Activated T-cell treated with anti-CD3 and anti-CD28 coated beads for 48 hours (primary cell): ENCODE measurements at regions not wholly inside any gene's neighbourhood (a gene's known extent, or its start where the extent isn't known, plus 50 kb on each side); places are given as distances from the start of the nearest gene placed in this dataset.

Experiments
- DNase-seq: peaks from one replicate; pipeline ENCODE4 v3.0.0-alpha.2; 2020; ENCODE audit warnings: low read depth

DNA sequence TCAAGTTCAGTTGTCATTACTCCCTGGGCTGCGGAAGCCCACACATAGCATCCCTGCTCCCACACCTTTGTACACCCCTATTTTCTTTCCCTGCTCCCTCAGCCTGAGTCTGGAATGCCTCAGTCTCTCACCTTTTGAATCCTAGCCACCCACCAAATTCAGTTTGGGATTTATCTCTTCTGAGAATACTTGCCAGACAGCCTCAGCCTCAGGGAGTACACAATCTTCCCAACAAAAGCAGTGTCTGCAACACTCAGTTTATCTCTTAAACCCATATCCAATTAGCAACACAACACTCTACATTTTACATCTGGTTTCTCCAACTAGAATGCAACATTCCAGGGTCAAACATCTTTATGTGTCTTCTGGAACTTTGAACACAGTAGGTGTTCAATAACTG, 190.2 kb downstream of the GPAM start:
- no peak for DNase-seq

DNA sequence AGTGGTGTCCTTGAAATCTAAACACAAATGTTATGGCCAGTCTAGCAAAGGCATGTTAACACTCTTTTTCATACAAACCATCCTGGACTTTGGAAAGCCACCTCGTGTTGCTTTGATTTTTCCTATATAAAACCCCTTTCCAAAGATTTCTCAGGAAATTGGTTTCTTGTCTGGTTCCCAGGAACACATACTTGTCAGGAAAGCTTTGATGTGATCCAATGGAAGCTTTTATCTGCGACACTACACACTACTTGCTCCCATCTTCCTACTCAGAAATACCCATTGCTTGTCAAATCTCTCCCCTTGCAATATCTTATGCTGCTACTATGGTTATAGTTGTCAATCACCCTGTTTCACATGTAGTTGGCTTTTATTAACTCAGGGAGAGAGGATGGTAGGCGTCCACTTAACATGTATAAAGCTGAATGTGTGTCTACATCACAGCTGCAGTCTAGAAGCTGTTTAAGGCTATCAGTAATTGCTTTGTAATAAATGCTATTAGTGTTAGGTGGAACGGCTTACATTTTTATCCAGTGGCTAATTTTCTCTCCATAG, 189.6 kb downstream of the GPAM start:
- no peak for DNase-seq

DNA sequence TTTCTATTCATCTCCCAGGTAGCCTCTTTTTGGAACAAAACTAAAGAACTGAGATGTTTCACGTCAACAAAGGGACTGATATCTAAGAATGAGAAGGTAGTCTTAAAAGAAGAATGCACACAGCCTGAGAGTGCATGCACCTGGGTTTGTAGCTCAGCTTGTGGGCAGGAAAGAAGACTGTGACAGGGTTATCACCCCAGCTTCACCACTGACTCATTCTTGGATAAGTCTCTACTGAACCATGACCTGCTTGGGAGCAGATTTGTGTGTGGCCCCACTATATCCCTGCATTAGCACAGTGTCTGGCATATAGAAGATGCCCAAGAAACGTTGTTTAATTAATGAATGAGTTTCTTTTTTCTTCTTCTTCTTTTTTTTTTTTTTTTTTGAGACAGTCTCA, 187.5 kb downstream of the GPAM start:
- no peak for DNase-seq

DNA sequence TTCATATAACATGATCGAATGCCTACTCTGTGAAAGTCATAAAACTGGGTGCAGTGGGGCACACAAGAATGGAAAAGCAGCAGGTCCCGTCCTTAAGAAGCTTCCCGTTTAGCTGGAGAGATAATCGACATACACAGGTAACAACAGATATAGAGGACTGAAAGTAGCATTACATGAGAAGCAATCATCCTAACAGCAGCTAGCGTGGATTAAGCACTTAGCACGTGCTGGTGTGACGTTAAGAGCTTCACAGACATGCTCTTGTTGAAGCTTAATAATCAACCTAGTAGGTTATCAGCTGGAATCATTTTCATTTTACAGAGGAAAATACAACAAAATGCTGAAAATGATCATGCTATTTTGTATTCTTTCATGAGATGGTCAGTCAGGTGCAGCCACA, 184.8 kb downstream of the GPAM start:
- DNase-seq, result no peak

DNA sequence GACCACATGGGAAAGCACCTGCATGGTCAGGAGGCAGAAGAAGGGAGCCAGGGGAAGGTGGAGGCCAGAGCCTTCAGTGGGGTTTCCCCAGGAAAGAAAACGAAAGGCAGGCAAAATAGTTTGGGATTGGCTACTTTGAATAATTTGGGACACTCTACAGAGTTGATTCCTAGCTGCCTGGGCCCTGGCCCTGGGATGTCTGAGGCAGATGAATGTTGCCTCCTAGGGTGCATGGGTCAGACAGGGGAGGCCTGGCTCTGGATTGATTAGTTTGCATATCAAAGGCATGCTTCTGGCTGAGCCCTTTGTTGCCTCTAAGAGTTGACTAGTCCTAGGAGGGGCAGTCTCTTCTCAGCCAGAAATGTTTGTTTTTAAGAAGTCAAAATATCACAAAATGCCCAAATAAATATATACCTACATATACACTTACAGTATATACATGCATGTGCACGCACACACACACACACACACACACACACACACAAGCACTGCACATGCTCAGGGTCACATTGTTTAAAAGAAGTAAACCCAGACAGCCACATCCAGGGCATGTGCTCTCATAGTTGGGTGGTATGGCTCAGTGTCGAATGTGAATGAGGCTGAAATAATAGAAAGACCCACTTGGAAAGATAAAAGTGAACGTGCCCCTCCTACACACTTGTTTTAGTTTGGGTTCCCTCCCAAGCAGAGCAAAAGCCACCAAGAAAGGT, 184.2 kb downstream of the GPAM start:
- no peak for DNase-seq

DNA sequence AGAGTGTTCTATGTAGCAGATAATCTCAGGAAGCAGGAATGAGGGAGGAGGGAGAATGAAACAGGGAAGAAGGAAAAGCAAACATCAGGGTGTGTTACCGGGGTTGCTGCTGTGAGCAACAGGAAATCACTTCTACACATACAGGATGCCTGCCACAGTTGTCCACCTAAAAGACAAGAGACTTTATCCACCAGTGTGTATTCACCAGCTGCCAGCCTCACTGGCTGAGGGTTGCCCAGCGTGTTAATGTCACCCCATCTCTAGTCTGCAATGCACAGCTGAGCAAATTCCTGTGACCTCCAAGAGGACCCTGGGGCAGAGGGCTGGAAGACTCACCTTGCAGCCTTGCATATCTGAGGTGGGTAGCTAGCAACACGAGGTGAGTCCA, 183.7 kb downstream of the GPAM start:
- no peak for DNase-seq

DNA sequence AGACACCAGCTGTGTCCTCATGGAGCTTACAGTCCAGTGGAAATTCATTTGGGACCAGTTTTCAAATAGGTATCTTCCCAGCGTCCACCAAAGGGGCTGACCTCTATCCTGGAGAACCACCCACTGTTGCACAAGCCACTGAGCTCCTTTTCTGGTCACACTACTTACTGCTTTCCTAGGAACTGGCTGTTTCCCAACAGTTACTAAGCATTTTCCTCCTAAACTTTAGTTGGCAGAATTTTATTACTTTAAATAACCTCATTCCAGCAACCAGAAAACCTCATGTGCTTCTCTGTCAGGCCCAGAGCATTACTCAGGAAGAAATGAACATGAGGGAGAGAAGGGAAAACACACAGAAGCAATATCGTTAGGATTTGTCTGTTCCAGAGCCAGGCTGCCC, 183.1 kb downstream of the GPAM start:
- DNase-seq, result no peak

DNA sequence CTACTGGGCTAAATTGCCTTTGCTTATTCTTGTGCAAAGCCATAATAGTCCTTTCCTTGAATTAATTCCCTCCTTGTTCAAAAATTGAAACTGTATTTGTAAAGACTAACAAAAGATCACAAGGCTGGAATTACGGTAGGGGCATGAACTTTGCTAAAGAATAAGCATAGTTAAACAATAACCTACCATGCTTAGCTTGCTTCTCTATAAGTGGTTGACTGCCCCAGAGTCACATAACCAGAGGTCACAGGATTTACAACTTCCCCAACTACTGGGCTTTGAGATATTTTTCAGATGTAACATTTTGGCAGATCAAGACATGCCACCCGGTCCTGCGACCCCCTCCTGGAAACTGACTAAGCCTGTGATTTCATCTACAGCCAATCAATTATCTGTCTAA, 181.4 kb downstream of the GPAM start:
- DNase-seq, result no peak

DNA sequence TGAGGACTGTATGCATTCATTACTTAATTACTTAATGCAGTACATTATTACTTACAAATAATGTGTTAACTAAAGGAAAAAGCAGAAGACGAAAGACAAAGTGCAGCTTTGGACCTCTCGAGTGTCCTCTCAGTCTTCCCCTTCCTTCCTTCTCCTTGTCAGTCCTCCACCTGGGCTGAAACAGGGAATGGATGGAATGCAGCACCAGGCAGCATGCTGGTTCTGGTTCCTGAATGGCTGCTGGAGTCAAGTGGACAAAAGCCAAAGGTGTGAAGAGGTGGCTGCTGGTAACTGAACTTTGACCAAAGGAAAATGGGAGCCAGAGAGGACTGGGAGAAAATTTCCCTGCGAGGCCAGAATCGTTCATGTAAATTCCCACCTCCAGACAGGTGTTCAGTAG, 179.5 kb downstream of the GPAM start:
- DNase-seq, result no peak

DNA sequence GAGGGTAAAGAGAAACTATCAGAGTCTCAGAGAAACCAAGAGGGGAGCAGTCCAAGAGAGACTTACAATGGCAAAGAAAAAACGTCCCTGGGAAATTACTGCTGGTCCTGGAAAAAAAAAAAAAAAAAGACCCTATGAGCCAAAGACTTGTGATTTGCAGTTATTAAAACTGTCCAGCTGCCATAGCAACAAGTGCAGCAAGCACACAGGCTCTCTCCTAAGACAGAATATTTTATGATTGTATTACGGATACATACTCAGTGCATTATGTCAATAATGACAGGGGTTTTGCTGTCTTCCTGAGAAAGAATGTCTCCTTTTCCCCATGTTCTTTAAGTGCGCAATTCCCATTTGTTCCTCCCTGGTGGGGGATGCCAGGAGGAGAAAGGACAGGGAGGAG, 178.5 kb downstream of the GPAM start:
- no peak for DNase-seq

DNA sequence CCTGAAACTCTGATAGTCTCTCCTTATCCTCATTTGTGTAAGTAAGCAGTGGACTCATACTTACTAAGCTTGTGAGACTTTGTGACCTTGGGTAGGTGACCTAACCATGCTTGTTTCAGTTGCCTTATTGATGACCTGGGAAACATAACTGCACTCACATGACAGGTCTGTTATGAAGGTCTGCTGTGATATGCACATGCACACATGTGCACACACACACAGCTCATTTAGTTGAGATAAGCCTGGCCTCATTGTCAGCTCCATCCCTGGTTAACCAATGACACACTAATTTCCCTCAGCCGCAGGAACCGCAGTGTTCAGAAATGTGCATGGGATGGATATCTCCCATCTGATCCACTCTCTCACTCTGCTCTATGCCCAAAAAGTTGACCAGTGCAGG, 177.2 kb downstream of the GPAM start:
- DNase-seq, result no peak

DNA sequence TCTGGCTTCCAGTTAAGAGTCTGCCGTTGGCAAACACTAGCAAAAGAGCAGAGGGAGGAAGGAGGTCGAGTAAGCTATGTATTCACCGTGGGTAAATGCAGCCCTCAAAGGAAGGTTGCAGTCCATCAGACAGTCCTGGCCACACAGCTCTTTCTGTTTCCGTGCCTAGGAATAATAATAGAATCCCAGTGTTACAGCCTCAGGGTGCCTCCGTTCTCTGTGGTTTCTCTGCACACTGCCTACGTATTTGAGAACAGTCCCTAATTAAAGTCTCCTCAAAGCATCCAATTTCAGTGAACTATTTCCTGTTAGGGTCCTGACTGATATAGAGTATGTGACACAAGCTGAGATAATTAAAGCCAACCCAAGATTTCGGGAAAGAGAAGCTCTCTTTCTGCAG, 176.7 kb downstream of the GPAM start:
- no peak for DNase-seq

DNA sequence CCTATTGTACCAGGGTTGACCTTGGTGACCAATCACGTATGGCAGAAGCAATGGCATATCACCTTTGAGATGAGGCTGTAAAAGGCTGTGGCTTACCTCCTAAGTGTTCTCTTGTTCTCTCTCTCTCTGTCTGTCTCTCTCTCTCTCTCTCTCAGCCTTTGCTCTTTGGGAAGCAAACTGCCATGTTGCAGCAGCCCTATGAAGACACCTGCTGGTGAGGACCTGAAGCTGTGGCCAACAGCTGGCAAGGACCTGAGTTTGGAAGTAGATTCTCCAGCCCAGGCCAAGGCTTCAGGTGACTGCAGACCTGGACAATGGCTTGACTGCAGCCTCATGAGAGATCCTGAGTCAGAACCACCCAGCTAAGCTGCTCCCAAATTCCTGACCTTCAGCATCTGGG, 161.4 kb downstream of the GPAM start:
- DNase-seq, result no peak

DNA sequence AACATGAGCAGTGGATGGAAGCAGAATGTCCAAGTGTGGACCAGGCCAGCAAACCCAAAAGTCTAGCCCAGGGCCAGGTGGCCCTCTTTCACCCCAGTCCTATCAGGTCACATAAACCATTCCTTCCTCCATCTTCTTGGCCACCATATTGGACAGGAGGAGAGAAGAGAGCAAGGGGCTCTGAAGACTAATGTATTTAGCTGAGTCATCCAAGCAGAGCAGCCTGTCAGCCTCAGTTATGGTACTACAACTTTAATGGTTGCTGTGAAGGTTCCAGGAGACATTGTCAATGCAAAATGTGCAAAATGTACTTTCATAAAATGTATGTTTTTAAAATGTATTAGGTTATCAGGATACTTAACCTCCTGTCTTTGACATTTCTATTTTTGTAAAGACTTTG, 159.5 kb downstream of the GPAM start:
- no peak for DNase-seq

DNA sequence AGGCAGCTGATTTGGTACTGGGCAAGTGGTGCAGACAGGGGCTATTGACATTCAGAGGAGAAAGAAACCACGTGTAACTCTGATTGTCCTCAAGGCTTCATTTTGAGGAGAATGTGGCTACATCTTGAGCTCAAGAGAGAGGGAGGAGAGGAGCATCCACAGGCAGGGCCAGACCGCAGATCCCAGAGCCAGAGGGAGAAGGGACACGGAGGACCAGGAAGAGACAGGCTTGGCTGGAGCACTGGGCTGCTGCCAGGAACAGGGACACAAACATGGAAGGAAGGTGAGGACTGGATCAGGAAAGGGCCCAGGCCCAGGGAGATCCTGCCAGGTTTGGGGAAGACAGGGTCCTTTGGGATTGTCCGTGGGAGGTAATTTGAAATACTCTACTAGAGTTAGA, 158.3 kb downstream of the GPAM start:
- DNase-seq, result no peak

DNA sequence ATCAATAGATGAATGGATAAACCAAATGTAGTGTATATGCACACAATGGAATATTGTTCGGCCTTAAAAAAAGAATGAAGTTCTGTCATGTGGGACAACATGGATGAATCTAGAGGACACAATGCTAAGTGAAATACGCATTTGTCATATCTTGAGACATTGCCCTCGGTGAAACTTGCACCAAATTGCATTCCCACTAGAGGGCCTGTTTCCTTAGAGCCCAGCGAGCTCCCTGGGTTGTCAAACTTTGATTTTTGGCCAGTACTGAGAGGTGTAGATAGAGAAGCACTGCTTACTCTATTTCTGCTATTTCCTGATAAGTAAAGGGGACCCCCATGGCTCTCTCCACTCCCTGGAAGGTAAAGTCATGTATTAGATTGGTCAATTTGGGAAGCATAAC, 157.1 kb downstream of the GPAM start:
- DNase-seq, result no peak

DNA sequence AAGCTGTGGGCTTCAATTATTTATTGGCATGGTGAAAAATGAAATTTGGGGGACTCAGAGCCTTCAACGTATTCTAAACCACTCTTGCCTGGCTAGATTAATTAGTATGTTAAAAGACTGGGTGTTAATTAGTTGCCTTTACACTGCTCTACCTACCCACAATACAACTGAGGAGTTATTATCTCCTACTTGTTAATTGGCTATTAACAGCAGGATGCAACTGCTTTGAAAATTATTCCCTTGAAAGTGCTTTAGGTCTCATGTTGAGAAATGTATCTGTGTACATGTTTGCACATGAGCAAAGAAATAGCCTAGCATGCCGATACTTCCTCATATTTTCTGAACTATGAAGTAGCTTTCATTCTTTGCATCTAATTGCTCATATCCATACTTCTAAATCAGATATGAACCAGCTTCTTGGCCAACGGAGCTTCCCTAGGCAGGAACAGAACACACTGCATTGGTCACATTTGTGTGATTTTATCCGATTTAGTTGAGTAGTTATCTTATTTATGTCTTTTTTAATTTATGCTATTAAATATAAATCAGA, 155.8 kb downstream of the GPAM start:
- no peak for DNase-seq

DNA sequence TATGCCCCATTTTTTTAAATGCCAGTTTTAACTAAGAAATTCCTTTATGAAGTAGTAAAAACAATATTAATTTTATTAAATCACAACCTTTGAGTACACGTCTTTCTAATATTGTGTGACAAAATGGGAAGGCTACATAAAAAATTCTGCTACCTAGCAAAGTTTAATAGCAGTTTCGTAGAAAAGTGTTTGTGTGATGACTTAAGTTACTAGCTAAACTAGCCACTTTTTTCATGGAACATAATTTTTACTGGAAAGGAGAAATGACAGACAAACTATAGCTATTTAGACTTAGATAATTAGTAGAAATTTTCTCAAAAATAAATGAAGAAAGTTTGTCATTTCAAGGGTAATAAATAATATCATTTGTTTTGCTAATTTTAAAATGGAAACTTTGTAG, 153.1 kb downstream of the GPAM start:
- DNase-seq, result no peak

DNA sequence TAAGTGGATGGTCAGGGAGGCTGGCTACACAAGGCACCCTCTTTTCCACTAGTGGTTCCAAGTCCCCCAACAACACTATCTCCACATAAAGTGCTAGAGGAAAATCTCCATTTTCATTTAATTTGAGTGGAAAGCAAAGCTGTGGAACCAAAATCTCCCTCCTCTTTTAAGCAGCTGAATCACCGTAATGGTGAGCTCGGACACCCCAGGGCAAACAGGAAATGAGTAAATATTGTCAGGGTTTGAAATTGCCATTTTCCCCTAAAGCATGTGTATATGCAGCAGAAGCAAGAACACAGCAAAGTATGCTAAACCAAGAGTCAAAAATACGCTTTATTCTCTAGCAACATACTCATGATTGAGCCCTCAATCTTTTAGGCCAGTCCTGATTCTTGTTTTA, 143.7 kb downstream of the GPAM start:
- no peak for DNase-seq

DNA sequence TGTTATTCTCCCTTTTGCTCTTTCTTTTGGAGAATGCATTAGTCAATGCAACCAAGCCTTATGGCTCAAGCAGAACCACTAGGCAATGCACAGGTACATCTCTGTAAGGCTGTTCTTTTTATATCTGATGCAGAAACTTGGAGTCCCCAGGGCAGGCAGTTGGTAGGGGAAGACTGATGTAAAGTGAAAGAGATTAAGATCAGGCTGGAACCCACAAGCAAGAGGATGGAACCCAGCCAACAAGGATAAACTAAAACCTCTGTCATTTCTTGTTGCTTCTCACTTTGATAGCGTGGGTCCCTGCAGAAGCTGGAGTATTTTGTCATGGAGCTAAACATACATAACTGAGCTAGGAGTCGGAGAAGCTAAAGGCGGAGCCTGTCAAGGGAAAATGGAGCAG, 142.9 kb downstream of the GPAM start:
- no peak for DNase-seq

DNA sequence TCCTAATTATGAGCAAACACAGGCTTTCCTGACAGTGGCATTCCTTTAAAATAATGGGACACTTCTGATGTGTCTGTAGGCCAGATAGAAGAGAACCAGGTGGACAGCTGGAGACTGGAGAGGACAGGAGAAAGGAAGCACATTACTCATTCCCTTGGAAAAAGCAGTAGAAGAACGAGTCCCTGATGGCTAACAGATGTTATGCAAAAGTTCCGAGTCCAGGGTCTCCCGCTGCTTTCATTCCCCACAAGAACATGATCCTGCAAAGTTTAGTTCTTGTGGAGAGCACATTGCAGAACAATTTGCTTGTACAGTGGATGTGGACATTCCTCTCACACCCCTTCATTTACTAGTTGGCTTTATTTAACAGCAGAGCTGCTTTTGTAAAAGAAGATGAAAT, 137.6 kb downstream of the GPAM start:
- no peak for DNase-seq

DNA sequence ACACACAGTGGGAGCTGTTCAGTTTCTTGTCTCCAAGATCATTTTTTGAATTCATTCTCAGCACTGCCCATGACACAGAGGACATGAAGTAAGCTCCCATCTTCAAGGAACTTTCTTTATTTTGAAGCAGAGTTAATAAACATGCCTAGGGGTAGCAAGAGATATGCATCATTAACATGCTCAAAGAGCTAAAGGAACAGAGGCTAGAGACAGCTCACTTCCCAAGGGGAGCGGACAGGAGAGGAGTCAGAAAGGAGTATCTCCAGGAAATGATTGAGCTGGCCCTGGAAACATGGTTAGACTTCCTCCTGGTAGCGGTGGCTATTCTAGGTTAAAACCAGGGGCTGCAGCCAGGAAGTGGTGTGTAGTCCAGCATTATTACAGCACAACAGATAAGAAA, 135.9 kb downstream of the GPAM start:
- no peak for DNase-seq

DNA sequence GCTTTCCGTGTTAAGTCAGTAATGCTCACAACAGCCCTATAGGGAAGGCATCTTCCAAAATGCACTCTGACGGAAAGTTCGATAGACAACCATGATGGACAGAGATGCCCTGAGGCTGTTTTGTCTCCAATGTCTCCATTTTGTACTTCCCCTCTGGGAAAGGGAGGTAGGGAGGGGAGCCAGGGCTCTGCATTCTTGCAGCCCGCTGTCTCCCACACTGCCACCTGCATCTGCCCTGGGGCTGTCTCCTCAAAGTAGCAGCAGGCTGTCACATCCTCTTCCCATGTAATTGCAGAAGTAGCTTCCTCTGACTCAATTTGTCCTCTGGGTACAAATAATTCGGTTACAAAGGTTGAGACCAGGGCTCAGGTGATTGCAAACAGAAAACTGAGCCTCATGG, 131.4 kb downstream of the GPAM start:
- no peak for DNase-seq

DNA sequence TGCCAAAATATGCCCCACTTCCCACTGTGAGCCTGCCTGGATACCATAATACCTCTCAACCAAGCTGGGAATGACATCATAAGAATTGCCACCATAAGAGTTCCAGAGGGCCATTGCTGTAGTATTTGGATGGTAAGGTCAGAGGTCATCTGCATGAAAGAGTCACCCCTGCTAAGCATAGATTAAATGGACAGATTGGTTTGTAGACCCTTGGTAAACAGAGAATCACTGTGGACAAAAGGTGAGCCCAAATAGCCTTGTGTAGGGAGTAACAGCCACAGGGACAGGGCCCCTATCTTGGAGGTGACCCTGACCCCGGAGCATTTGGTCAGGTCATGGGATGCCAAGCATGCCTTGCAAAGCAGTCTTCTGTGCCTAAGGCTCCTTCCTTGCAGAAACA, 129.7 kb downstream of the GPAM start:
- no peak for DNase-seq
